NOMO-1 treated with DMSO at 0.1 percent for 48 hours (cell line): ENCODE measurements at regions not wholly inside any gene's neighbourhood (a gene's known extent, or its start where the extent isn't known, plus 50 kb on each side); places are given as distances from the start of the nearest gene placed in this dataset.
A peak's percentile ranks its signal among the peaks of the same experiment; 100 is the strongest.
"Not testable (repeated sequence)": the region's sequence is repeated elsewhere in the genome, so short reads cannot be mapped to it uniquely, and the experiment has no call there.

Experiments
- DNase-seq: peaks from one replicate; lab custom pipeline; 2025; ENCODE audit not compliant: unreplicated experiment; lab: John Stamatoyannopoulos, UW

DNA sequence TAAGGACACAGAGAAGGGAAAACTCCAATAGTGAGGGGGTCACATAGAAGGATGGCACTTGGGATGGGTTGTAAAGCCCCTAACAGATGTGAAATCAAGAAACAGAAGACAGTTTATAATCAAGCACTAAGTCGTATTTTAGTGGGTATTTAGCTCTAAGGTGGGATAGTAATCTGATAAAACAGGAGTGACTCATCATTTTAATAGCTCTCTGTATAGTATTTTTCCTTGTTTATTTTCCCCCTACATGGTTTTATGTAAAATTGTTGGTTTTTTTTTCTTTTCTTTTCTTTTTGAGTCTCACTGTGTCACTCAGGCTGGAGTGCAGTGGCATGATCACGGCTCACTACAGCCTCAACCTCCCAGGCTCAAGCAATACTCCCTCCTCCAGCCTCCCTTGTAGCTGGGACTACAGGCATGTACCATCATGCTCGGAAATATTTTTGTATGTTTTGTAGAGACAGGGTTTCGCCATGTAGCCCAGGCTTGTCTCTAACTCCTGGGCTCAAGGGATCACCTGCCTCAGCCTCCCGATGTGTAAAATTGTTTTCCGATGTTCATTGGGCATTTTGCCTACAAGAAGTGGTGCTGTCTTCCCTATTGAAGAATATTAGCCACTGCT is 142.6 kb upstream of the SERPINE2 start:
- DNase-seq = no peak

DNA sequence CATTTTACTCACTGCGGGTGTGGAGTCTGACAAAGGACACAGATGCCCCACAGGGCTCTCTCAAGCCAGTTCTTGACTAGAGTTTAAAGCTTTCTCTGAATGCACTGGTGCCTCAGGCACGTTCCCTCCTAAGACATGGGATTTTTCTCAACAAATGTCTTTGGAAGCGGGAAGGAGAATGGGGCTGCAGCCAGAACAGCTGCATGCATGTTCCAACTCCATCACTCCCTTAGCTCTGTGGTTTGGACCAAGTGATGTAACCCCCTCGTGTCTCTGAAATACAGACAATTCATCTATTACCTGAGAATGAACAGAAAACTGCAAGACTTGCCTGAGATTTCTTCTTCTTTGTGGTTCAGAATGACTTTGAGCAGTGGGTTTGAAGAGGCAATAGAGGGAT is 141.7 kb upstream of the SERPINE2 start:
- no peak for DNase-seq

DNA sequence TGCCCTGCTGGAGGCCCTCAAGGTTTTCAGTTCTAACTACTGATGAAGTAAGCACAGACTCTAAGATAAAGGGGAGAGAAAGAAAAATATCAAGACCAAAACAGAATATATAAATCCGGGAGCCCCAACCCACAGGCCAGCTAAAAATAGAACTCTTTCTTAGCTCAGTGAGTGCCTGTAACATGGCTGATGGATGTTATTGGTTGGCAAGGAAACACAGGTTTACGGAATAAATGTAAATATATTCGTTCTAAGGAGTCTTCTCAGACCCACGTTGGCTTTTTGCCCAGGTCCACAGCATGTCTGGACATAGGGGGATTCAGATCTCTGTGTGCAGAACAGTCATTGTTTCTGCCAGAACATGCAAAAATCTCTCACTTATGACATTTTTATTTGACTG is 139.0 kb upstream of the SERPINE2 start:
- no peak for DNase-seq

DNA sequence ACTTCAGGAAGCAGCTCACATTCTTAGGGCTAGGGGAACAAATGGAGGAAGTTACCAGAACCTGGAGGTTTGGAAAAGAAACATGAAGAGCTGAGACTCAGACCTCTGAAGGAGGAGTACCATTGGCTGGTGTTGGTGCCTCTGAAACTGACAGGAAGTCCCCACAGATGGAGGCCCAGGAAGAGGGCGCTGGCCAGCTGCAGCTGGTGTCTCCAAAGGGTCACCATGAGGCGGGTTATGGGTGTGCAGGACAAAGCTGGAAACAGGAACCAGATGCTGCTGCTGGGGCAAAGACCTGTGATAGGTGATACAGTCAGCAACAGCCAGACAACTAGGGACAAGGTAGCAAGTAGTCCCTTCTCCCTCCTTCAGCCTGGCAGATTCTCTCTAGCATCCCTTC is 136.5 kb upstream of the SERPINE2 start:
- DNase-seq = peak; percentile 5

- DNase-seq = no peak
Measured at GRCh38 chr2:224174990-224175389, 135.9 kb upstream of the SERPINE2 start.

DNA sequence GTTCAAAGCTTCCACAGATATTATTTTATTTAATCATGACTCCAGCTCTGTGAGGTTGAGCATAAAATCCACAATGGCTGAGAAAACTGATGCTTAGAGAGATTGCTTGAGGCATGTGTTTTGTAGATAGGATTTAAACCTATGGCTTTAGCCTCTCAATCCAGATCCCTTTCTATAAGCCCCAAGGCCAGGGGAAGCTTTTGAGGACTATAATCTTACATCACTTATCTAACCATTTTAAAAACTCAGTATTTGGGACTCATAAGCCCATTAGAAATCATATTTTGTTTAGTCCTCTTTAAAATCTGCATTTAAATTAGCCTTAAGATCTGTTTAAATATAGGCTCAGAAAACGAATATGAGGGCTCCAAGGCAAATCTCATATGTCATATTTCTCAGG is 135.4 kb upstream of the SERPINE2 start:
- no peak for DNase-seq

- DNase-seq = no peak
Measured at GRCh38 chr2:224173933-224174332, 134.8 kb upstream of the SERPINE2 start.

- DNase-seq = peak; percentile 39
Measured at GRCh38 chr2:224173210-224173609, 134.1 kb upstream of the SERPINE2 start.

- DNase-seq = no peak
Measured at GRCh38 chr2:224171226-224171625, 132.1 kb upstream of the SERPINE2 start.

GRCh38 chr2:224169847-224170246 is 130.8 kb upstream of the SERPINE2 start:
- no peak for DNase-seq

- DNase-seq = not testable (repeated sequence)
Measured at GRCh38 chr2:224167781-224168180, 128.7 kb upstream of the SERPINE2 start.

GRCh38 chr2:224166654-224167053 is 127.6 kb upstream of the SERPINE2 start:
- DNase-seq = no peak

GRCh38 chr2:224165901-224166319 is 126.8 kb upstream of the SERPINE2 start:
- DNase-seq = no peak

DNA sequence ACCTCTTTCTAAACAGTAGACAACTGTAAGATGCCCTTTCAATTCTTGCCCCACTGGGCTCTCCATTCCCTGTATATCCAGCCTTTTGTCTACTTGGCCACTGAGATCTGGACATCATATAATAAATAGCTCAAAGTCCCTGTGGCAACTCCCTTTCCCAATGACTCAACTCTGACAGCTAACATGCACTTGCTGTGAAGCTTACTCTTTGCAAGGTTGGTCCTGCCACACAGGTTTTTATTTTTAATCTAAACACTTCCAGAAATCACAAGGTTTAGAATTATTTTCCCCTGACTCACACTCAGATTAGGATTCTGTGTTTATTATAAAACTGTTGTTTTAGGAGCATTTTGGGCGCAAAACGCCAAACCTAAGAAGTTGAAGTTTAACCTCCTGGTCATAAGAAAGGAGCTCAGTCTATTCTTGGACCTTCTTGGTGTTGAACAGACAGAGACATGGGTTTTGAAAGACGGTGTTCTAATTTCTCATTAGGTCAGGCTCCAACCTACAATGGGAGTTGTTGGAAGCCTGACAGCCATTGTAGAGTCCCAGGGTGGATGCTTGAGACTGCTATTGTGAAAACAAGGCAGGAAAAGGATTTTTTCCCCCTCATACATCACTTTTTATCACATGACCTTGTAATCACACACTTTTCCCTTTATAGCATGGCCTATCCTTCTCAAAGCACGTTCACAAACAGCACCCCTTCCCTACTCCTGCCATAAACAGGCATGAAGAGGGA is 124.7 kb upstream of the SERPINE2 start:
- DNase-seq = no peak

DNA sequence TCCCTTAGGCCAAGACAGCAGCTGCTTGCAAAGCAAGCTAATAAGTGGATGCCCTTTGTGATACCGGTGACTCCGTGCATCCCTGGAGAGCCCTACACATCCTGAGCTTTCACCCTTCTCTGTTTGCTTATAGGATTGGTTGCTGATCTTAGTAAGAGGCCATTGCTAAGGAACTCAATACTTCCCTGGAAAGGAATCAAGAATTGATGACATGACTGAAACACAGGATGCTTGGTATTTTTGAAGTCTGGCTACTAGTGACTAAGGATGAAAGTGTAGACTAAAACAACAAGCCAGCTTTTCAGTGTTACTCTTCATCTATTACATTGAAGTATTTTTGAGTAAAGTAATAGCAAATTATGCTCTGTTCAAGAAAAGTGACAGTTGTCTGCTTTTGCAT is 123.0 kb upstream of the SERPINE2 start:
- no peak for DNase-seq

DNA sequence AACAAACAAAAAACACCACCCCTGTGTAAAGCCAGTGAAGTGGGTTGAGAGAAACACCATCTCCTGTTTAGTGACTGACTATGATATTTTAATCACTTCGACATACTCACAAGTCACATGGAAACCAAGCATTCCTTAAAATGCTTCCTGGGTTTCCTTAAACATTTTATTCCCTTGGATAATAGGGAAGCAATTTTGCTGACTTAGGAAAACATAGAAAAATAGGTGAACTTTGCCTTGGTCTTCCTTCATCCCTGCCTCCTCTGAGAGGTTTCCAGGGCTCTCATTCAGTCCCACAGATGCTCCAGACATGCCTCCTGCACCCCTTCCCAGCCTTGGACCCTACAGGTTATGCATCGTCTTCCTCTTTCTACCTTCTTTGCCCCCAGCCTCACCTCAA is 122.6 kb upstream of the SERPINE2 start:
- DNase-seq = no peak

DNA sequence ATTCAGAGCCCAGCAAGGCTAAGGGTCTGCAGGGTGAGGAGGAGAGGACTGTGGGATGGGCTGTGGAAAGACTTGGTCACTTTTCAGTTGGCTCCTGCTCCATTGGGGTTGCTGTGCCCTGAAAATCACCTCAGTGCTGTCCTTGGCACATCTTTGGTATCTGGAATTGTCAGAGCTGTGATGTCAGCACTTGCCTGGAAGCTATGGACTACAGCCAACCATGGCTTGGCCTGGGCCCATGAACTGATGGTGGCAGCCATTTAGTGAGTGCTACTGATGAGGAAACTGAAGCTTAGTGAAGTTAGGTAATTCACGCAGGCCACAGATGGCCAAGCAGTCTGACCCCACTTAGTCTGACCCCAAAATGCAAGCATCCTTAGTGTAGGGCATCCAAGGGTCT is 121.8 kb upstream of the SERPINE2 start:
- DNase-seq = no peak

GRCh38 chr2:224159345-224159928 is 120.4 kb upstream of the SERPINE2 start:
- DNase-seq = no peak

- DNase-seq = no peak
Measured at GRCh38 chr2:224158831-224159230, 119.7 kb upstream of the SERPINE2 start.

GRCh38 chr2:224158061-224158460 is 119.0 kb upstream of the SERPINE2 start:
- DNase-seq = no peak

DNA sequence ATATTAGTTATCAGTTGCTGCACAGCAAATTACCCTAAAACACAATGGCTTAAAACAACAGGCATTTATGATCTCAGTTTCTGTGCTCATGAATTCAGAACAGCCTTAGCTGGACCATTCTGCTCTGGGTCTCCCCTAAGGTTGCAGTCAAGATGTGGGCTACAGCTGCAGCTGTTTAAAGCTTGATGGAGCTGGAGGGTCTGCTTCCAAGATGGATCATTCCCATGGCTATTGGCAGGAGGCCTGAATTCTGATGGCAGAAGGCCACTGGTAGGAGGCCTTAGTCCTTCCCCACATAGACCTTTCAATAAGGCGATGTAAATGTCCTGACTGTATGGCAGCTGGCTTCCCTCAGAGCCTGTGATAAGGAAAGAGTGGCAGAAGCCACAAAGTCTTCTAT is 118.6 kb upstream of the SERPINE2 start:
- DNase-seq = no peak

- DNase-seq = no peak
Measured at GRCh38 chr2:224156436-224156835, 117.3 kb upstream of the SERPINE2 start.
